ENCODE measurements at regions not wholly inside any gene's neighbourhood (a gene's known extent, or its start where the extent isn't known, plus 50 kb on each side); places are given as distances from the start of the nearest gene placed in this dataset.
"Not testable (repeated sequence)": the region's sequence is repeated elsewhere in the genome, so short reads cannot be mapped to it uniquely, and the experiment has no call there.

DNA sequence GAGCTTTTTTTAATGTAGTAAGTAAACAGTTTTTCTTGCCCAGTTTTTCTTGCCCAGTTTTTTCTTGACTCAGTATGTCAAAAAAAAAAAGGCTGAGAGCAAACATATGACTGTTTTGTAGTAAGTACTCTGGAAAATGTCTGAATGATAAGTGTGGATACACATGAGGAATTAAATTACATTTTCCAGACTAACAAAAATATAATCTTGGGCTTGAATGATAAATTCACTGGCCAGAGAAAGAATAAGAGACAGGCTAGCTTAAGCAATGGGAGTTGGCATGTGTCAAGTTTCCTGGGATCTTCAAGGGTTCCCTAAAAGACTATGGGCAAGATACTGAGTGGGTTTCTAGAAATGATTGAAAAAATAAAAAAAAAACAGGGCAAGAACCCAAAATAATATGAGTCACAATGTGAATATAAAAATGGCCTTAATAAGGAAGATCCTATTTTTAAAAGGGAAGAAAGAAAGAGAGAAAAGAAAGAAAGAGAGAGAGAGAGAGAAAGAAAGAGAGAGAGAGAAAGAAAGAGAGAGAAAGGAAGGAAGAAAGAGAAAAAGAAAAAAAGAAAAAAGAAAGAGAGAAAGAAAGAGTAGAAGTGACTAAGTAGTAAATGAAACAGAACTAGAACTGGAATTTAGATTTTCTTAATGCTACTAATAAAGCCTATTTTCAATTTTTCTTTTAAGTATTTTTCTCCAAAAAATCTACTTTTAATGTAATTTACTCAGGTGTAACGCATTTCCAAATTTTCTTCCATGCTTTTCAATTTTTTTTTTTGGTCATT is 60.2 kb downstream of the TFPI2 start:
- DNase-seq: no peak

DNA sequence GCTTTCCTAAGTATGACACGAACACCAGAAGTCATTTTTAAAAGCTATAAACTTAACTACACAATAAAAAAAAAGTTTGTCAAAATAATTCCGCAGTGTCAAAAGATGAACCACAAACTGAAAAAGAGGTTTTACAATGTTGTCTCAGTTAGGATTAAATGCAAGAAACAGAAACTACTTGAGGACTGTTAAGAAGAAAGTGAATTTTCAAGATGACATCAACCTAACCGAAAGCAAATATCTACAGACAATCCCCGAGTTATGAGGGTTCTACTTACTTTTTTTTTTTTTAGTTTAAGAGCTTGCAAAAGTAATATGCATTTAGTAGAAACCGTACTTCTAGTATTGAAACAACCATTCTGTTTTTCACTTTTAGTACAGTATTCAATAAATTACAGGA is 62.3 kb downstream of the TFPI2 start:
- peak in 1 of 5 donors; percentile 1 for DNase-seq

DNA sequence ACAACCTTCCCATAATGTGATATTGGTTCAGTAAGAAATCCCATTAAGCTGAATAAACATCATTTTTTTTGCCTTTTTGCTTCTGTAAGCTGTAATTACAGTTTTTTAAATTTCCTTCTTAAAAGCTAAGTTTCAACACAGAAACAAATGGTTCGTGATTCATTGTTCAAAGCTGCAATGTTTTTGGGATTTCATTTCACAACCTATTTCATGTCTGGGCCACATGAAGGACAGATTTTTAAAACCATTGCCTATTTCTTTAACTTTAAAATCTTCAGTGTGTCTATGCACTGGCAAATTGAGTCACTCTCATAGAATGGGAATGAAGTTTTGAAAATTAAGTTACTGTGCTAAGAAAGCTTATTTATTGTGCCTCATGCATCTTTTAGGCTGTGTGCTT is 66.9 kb downstream of the TFPI2 start:
- DNase-seq: no peak

- no peak for DNase-seq
Measured at GRCh38 chr7:93821463-93821862, 69.1 kb downstream of the TFPI2 start.

- DNase-seq: no peak
Measured at GRCh38 chr7:93819699-93820098, 70.9 kb downstream of the TFPI2 start.

DNA sequence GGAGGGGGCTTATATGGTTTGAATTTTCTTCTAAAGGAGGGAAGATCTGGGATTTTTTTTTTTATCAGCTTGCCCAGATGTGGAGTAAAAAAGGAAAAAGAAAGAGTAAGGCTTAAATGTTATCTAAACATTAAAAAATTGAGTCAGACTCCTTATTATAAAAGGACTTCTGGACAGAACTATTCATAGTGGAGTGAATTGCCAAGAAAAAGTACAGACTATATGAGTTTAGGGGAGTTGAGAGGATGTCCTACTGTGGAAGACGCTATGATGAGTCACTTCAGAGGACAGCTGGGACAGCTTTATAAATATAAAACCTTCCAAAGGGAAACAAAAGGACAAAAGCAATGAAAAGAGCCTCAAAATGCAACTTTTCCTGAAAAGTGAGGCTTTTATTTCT is 73.0 kb downstream of the TFPI2 start:
- DNase-seq: no peak

- no peak for DNase-seq
Measured at GRCh38 chr7:93817004-93817403, 73.5 kb downstream of the TFPI2 start.

- no peak for DNase-seq
Measured at GRCh38 chr7:93813514-93813913, 77.0 kb downstream of the TFPI2 start.

DNA sequence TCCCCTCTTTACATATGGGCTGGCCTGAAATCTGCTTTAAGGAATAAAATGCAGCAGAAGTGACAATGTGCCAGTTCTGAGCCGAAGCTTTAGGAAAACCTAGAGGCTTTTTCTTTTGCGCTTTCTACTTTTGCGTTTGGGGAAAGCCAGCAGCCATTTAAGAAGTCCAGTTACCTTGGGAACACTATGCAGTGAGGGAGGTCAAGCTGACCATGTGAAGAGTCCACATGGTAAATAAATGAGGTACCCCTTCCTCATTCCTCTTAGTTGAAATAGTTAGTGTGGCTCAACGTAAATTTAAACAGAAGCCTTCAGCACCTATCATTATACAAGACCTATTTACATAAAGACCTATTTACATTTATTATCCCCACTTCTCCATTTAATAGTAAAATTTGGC is 78.5 kb downstream of the TFPI2 start:
- no peak for DNase-seq

DNA sequence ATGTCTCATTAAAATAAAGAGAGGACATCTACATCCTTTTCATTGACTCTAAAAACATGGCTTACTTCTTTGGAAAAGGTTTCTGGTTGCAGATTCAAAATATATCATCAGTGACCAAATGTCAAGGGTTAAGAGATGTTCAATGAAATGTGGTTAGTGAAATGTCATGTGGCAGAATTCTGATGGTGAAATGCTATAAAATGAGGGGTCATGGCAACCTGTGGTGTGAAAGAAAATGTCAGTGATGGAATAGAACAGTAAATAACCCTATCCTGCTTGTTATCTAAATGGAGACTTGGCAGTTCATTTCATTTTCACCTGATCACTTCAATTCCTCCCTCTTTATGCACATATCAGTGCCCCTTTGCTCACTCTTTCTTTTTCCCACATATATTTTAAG is 79.4 kb downstream of the TFPI2 start:
- no peak for DNase-seq

DNA sequence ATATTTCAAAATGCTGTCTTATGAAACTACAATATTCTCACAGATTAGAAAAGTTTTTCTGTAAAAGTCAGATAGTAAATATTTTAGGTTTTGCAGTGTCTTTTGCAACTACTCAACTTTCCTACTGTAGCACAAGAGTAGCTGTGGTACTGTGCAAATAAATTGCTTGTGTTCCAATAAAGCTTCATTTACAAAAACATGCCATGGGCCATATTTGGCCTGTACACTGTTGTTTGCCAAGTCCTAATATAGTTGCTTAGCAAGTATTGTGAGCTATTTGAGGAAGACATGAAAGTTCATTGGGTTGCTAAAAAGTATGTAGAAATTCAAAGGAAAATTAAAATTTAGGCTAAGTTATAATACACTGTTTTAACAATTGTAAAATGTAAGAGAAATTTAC is 80.0 kb downstream of the TFPI2 start:
- no peak for DNase-seq

- no peak for DNase-seq
Measured at GRCh38 chr7:93804726-93805125, 85.8 kb downstream of the TFPI2 start.

DNA sequence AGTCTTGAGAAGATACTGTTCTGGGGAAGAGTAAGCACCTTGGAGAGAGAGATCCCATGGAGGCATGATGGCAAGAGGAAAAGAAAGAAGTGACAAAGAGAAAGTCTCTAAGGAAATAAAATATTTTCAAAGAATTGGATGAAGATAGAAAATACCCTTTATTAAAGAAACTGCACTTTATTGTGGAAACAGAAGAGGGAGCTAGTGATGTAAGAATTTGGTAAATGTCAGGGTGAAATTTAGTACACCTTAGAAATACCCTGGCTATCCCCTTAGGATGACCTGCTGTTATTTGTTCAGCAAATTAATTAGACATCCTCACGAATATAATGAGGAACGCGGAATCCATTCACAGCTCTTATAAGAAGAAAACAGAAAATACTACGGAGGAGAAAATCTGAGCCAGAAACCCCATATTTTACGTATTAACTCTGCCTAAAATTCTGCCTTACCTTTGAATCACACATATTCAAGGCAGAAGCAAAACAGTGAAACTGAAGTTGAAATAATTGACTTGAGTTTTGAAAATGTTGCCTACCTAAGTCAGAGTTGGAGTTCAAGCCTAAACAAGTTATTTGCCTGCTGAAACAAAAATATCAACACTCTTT is 90.7 kb downstream of the TFPI2 start:
- no peak for DNase-seq

- DNase-seq: not testable (repeated sequence)
Measured at GRCh38 chr7:93793084-93793697, 97.4 kb downstream of the TFPI2 start.

DNA sequence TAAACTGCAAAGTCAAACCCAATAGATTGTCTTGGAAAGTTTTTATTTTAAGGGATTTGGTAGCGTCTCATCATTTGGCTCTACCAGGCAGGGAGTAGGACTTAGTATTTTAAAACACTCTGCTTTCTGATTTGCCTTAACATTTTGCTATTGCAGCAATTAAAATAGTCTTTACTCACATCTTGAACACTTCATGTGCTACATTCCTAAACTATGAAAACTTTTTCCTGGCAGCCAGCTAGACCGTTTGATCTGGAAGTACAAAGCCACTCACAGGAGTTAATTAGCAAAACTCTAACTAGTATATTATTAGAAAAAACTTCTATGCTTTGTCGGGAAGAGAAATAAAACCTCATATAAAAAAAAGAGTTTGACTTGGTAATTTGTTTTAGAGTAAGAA is 111.4 kb downstream of the TFPI2 start:
- no peak for DNase-seq

DNA sequence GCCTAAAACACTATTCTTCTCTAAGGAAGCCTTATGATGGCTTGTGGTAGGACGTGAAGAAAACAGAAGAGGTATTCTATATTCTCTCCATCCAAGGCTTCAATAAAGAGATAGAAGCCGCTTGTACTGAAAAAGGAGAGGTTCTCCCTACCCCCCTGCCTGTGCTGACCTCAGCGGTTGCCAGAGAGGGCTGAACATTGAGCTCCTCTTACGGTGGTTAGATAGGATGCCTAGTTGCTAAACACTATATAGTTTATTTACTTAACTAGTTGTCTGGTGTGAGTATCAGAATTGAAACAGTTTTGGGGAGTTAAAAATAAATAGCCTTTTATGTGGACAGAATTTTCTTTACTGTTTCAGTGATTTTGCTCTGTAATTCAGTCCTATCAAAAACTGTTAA is 112.2 kb downstream of the TFPI2 start:
- no peak for DNase-seq

DNA sequence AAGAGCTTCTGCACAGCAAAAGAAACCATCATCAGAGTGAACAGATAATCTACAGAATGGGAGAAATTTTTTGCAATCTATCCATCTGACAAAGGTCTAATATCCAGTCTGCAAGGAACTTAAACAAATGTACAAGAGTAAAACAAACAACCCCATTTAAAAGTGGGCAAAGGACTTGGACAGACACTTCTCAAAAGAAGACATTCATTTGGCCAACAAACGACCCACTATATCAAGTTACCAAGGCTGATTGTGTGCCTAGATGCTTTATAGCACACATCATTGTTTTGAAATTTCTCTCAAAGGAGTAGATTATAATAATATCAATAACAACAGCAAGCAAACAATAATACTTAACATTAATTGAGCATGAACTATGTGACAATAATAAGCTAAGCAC is 117.1 kb downstream of the TFPI2 start:
- DNase-seq: no peak

- no peak for DNase-seq
Measured at GRCh38 chr7:93765475-93765874, 125.1 kb downstream of the TFPI2 start.

GRCh38 chr7:93758631-93759030 is 131.9 kb downstream of the TFPI2 start:
- no peak for DNase-seq

DNA sequence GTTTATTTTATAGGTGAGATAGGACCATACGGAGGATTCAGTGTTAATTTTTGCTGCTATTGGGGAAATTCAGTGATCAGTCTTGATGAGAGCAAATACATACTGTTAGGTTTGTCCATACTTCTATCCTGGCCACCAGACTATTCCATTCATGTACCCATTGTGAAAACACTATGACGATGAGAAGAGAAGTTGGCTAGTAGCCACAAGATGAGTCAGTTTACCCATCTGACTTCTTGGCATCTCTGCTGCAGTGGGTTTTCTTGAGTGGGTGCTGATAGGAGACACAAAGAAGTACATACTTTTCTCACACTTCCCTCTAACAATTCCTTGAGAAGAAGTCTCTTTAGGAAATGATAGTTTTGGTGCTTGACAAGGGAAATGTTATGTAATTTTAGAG is 133.1 kb downstream of the TFPI2 start:
- DNase-seq: no peak

DNA sequence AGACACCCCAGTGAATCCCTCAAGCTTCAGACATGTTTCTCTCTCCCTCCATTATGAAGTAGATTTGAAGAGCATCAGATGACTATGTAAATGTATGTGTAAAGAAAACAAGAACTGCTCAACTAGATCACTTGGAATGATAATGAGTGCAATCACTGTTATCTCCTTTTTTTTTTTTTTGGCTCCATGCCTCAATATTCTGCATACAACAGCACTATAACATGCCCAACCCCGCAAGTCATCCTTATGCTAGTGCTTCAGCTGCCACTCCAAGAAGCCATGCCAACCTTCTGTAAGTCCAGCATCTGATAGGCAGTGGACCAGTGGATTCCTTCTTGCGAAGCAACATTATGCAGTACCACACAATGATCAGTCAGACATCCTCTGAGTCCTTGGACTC is 133.7 kb downstream of the TFPI2 start:
- no peak for DNase-seq

DNA sequence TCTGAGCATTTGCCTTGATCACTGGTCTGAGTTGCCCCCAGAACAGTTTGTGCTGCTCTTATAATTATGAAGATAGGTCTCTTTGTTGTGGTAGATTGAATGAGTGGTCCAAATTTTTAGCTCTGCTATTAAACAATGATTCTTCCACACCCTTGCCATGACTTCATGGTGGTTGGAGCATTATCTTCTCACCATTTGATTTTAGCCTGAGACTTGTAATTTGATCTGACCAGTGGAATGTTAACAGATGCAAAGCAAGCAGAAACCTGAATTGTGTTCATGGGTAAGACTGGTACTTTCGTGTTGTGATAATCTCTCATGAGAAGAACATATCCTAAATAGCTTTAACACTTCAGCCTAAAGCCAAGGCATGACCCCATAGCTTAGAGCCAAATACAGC is 139.1 kb downstream of the TFPI2 start:
- DNase-seq: no peak

- no peak for DNase-seq
Measured at GRCh38 chr7:93750986-93751385, 139.6 kb downstream of the TFPI2 start.

- no peak for DNase-seq
Measured at GRCh38 chr7:93747019-93747418, 143.5 kb downstream of the TFPI2 start.

All from T-helper 1 cell (primary cell).